HG03575 (cell line): ENCODE measurements at regions not wholly inside any gene's neighbourhood (a gene's known extent, or its start where the extent isn't known, plus 50 kb on each side); places are given as distances from the start of the nearest gene placed in this dataset.
A peak's percentile ranks its signal among the peaks of the same experiment; 100 is the strongest.

Experiments
- ATAC-seq: cut with Tn5 transposase; IDR thresholded peaks from one replicate; pipeline ENCODE4 v1.9.1; 2021; ENCODE audit not compliant: unreplicated experiment, insufficient number of reproducible peaks, low FRiP score; ENCODE audit errors: extremely low read depth

DNA sequence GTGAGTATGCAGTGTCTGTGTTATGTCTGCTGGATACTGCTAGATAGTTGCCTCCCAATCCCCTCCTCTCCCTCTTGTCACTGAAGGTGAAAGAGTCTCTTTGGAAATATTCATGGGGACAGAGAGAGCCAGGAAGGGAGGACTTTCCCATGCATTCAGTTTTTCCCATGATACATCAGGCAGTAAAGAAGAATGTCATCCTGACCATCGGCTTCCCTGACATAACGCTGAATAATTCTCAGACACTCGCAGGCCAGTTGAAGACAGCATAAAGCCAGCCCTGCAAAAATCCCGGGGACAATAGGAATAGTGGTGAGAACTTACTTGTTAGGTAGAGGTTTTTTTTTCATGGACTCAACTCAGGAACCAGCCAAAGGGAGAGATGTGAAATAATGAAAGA, 58.1 kb downstream of the KLF4 start:
- ATAC-seq, result no peak

- no peak for ATAC-seq
Measured at GRCh38 chr9:107430071-107430470, 59.5 kb downstream of the KLF4 start.

- no peak for ATAC-seq
Measured at GRCh38 chr9:107426126-107426525, 63.4 kb downstream of the KLF4 start.

- ATAC-seq, result peak; percentile 90
Measured at GRCh38 chr9:107425101-107426025, 64.2 kb downstream of the KLF4 start.

DNA sequence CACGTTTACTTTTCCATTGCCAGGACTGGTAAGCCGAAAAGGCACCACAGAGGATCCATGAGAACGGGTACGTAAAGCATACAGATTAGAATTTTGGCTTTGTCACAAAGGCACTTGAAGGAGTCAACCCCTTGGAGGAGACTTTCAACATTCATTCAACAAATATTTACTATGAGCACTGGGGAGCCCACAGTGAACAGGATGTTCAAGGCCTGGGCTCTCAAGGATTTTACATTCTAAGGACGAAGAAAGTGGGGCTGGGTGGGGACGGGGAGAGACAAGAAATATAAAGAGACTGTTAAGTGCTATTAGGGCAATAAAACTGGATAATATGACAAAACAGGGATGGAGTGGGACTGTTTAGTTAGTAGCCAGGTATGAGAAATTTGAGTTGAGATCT, 66.0 kb downstream of the KLF4 start:
- ATAC-seq, result no peak

DNA sequence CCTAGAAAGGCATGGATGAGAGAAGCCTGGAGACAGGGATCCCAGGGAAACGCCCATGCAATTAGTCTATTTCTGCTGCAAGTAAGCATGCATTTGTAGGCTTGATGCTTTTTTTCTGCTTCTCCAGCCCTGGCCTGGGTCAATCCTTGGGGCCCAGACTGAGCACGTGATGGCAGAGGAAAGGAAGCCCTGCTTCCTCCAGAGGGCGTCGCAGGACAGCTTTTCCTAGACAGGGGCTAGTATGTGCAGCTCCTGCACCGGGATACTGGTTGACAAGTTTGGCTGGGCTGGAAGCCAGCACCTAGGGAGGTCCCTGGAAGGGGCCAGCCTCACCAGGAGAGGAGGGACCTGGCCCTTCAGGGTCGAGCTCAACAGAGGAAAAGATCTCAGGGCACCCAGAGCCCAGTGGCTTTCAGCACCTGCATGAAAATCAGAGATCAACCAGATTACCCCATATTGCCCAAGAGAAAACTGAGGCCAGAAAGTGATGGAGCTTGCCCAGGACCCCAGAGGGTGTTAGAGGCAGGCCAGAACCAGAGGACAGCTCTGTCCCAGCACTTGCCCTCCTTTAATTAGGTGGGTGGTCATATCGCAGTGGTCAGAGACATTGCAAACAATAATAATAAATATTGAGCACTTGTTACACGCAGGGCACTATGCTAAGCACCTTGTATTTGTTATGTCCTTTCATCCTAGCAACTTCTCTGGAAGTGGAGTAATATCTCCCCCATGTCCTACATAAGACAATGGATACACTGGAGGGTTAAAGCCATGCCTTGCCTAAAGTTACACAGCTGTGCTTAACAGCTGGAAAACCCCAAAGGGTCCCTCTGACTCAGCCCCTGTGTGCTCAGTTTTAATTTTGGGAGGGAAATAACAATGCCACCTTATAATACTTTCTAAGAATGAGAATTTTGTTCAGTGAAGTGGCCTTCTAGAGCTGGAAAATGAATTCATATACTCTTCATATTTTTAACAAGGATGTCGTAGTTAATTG, 67.1 kb downstream of the KLF4 start:
- ATAC-seq, result no peak

DNA sequence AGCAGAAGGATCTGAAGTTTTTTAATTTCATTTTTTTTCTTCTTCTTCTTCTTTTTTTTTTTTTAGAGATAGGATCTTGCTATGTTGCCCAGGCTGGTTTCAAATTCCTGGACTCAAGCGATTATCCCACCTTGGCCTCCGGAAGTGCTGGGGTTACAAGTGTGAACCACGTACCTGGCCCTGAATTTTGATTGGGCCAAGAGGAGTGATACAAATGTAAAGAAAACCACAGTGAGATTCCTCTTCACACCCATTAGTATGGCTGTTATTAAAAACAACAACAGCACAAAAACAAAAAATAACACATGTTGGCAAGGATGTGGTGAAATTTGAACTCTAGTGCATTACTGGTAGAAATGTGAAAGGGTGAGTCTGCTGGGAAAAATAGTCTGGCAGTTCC, 79.1 kb downstream of the KLF4 start:
- no peak for ATAC-seq

GRCh38 chr9:107409581-107410389, 79.8 kb downstream of the KLF4 start:
- ATAC-seq, result no peak

GRCh38 chr9:107407675-107408074, 81.9 kb downstream of the KLF4 start:
- ATAC-seq, result no peak

DNA sequence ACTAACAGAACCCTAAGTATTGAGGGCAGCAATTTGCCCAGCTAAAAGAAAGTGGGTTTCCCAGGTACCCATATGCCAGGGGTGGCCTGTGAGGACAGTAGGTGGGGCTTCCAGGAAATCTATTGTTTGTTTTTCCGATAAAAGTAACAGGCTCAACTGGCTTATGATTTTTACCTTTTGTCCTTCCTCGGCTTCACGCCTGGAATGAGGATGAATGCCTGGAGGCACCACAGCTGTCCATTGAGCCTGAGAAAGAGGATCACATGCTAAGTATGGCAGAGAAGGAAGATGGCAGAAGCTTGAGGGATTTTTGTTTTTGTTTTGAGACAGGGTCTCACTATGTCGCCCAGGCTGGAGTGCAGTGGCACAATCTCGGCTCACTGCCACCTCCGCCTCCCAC, 84.1 kb downstream of the KLF4 start:
- no peak for ATAC-seq

GRCh38 chr9:107404736-107405135, 84.8 kb downstream of the KLF4 start:
- no peak for ATAC-seq

DNA sequence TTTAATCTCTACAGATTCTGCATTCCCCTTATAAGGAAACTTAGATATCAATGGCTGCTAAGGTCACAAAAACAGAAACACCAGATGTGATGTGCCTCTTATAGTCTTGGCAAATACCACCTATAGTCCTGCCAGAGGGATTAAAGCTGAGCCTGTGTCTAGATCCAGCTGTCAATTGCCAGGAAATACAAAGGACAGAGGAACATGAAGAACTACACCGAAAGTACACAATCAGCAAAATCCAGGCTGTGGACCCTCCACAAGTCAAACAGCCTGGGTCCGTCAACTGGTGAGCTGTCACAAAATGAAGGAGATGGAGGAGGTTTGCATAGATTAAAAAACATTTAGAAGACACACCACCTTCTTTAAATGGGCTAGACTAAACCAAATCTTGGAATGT, 85.4 kb downstream of the KLF4 start:
- no peak for ATAC-seq

DNA sequence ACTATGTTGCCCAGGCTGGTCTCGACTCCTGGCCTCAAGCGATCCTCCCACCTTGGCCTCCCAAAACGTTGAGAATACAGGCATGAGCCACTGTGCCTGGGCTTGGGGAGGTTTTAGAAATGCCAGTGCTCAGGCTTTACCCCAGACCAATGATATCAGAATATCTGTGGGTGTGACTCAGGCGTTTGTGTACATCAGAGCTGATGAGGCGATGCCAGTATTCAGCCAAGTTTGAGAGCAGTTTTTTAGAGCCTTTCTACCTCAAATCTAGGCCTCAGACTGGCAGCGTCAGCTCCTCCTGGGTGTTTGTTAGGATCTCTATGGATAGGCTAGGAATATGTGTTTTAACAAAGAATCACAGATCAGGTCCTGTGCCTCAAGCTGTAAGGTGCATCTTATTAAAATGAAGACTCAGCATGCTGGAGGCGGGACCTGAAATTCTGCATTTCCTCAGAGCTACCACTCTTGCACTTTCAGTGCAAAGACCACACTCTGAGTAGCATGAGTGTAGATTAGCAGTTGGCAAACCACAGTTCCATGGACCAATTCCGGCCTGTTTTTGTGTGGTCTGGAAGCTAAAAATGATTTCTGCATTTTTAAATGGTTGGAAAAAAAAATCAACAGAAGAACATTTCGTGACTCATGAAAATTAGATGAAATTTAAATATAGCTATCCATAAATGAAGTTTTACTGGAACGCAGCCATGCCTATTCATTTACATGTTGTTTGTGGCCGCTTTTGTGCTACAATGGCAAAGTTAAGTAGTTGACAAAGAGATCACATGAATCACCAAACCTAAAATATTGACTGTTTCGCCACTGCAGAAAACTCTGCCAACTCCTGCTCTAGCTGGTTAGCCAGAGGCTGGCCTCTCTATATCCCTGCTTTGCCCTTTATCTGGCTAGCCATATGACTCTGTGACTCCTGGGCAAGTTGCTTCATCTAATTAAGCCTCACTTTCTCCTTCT, 92.2 kb downstream of the KLF4 start:
- ATAC-seq, result no peak

DNA sequence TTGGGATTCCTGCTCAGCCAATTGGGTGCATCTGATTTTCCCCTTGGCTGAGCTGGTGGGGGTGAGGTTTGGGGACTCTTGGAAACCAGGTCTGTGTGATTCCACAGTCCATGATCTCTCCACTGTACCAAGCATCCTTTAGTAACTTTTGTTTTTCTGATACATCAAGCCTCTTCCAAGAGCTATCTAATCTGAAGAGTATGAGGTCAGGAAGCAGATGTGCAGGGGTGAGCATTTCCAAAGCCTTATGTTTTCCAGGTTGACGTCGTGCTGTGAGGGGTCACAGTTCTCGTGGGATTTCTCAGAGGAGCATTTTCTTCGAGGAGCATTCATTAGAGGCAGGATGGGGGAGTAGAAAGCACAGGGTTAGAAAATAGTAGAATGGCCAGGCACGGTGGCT, 95.3 kb downstream of the KLF4 start:
- no peak for ATAC-seq

GRCh38 chr9:107390778-107391177, 98.8 kb downstream of the KLF4 start:
- ATAC-seq, result no peak

DNA sequence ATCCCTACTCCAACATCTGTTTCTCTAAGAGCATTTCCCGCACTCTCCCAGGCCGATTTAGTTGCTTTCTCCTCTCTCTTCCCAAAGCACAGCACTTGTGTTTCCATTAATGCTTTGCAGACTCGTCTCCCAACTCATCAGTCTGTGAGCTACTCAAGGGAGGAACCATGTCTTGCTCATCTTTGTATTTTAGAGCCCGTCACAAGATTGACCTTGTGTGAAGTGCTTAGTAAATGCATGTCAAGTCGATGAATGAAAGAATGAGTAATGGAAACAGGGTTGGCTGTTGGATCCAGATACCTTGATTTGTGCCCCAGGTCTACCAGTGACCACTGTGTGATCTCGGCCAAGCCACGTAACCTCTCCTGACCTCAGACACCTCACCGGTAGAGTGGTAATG, 99.3 kb downstream of the KLF4 start:
- ATAC-seq, result no peak

DNA sequence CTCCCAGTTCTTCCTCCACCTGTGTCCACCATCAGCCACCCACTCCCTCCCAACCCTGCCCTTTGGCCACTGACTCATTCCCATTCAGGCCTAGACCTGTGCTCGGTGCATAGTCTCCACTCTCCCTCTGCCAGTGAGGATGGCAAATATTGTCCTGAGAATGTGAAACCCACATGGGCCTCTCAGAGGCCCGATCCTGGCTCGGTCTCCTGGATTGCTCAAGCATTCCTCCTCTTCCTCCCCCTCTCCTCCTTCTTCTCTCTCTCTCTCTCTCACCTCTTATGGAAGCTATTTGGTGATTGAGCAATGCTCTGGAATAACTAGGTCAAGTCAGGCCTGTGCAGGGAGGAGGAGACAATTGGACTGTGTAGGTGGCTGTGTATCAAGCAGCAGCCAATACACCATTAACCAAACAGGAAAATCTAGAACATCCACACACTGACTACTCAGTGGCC, 99.9 kb downstream of the KLF4 start:
- no peak for ATAC-seq

GRCh38 chr9:107388890-107389289, 100.7 kb downstream of the KLF4 start:
- ATAC-seq, result no peak
